Breast epithelium (tissue), 4 donors: ENCODE measurements at regions not wholly inside any gene's neighbourhood (a gene's known extent, or its start where the extent isn't known, plus 50 kb on each side); places are given as distances from the start of the nearest gene placed in this dataset.

Experiments
- DNase-seq, 2 donors: peaks; one replicate each; pipeline ENCODE4 v3.0.0-alpha.2; 2019; ENCODE audit warnings: low spot score in 2 of 2
- H3K27ac ChIP-seq, 2 donors: fragments of 200-600 bp; sonication (generic) in 1 of 2; one replicate each; pipeline ENCODE4 v1.5.1; 2016 to 2019; ENCODE audit warnings: mild to moderate bottlenecking in 1 of 2
- H3K27me3 ChIP-seq, 2 donors: fragments of 200-600 bp; sonication (generic) in 1 of 2; one replicate each; pipeline versions ENCODE4 v1.5.1 to v1.6.0; 2017 to 2019; ENCODE audit warnings: control low read depth in 1 of 2, mild to moderate bottlenecking in 1 of 2
- H3K36me3 ChIP-seq: fragments of 200-600 bp; one replicate; pipeline ENCODE4 v1.5.1; 2019
- H3K4me1 ChIP-seq, 2 donors: fragments of 200-600 bp; sonication (generic); one replicate each; pipeline ENCODE4 v1.5.1; 2016 to 2019; ENCODE audit warnings: control low read depth in 1 of 2
- H3K4me3 ChIP-seq, 3 donors: fragments of 200-600 bp; sonication (generic); 1 replicate in 2 of 3; 2 replicates in 1 of 3; pipeline ENCODE4 v1.5.1; 2016 to 2019; ENCODE audit warnings: mild to moderate bottlenecking in 3 of 3, moderate library complexity in 2 of 3
- H3K9me3 ChIP-seq, 2 donors: fragments of 200-600 bp; sonication (generic) in 1 of 2; one replicate each; pipeline ENCODE4 v1.5.1; 2016 to 2019; ENCODE audit warnings: control low read depth in 1 of 2
- CTCF ChIP-seq, 3 donors: fragments of 450-650 bp; IDR thresholded peaks; one replicate each; pipeline ENCODE4 v1.5.1; 2016 to 2017; ENCODE audit warnings: antibody characterized with exemption in 3 of 3, mild to moderate bottlenecking in 3 of 3, moderate library complexity in 3 of 3
- POLR2A ChIP-seq: fragments of 450-650 bp; IDR thresholded peaks from one replicate; pipeline ENCODE4 v1.6.1; 2016; ENCODE audit warnings: antibody characterized with exemption, mild to moderate bottlenecking, moderate library complexity
- POLR2AphosphoS5 ChIP-seq, 3 donors: sonication (generic); formaldehyde crosslinking; IDR thresholded peaks; one replicate each; pipeline ENCODE4 v1.6.1; 2017; ENCODE audit warnings: antibody characterized with exemption in 3 of 3
- intact Hi-C: fragments of 100-400 bp; cut with DNase I; formaldehyde crosslinking; loops from one replicate; pipeline ENCODE4 v1.15.1; 2023; ENCODE audit warnings: low total_unique reads

- TF ChIP-seq CTCF (IDR thresholded peaks at IDR 0.05) (no peak), POLR2AphosphoS5 (IDR thresholded peaks at IDR 0.05) (no peak), POLR2A (no peak)
- intact Hi-C loops = loop anchor here (10.0 kb wide), 1 partner anchor 1015 kb away; no protein-coding TSS in a partner anchor
- no peaks in the 10 kb centered on the region for H3K27me3 ChIP-seq
- no peak overlapping the region for H3K27ac ChIP-seq
- H3K4me3 ChIP-seq = no peak overlapping the region
- no peaks in the 10 kb centered on the region for H3K36me3 ChIP-seq
- no peak for DNase-seq
- H3K9me3 ChIP-seq = no peaks in the 10 kb centered on the region
- H3K4me1 ChIP-seq = no peaks in the 10 kb centered on the region
Measured at GRCh38 chr10:107379601-107380000, 215.1 kb upstream of the SORCS1 start.

GRCh38 chr10:107371801-107372200, 207.3 kb upstream of the SORCS1 start:
- Histone ChIP-seq H3K36me3 (no peaks in the 10 kb centered on the region), H3K4me3 (no peak overlapping the region), H3K4me1 (no peaks in the 10 kb centered on the region), H3K27me3 (no peaks in the 10 kb centered on the region), H3K9me3 (no peaks in the 10 kb centered on the region), H3K27ac (no peak overlapping the region)
- DNase-seq = no peak
- intact Hi-C loops = loop anchor here (10.0 kb wide), 1 partner anchor 1007 kb away; no protein-coding TSS in a partner anchor
- TF ChIP-seq POLR2A = no peak
- TF ChIP-seq CTCF (IDR thresholded peaks at IDR 0.05) = no peak
- no peak for TF ChIP-seq POLR2AphosphoS5 (IDR thresholded peaks at IDR 0.05)

GRCh38 chr10:107364872-107365271, 200.4 kb upstream of the SORCS1 start:
- Histone ChIP-seq H3K4me1 (no peaks in the 10 kb centered on the region), H3K27ac (no peak overlapping the region), H3K4me3 (no peak overlapping the region), H3K27me3 (no peaks in the 10 kb centered on the region), H3K36me3 (no peaks in the 10 kb centered on the region), H3K9me3 (no peaks in the 10 kb centered on the region)
- TF ChIP-seq POLR2AphosphoS5 (IDR thresholded peaks at IDR 0.05) (no peak), CTCF (IDR thresholded peaks at IDR 0.05) (no peak), POLR2A (no peak)
- intact Hi-C loops = no loop called here
- DNase-seq = no peak

GRCh38 chr10:107362306-107362705, 197.8 kb upstream of the SORCS1 start:
- Histone ChIP-seq H3K27me3 (no peaks in the 10 kb centered on the region), H3K9me3 (no peaks in the 10 kb centered on the region), H3K36me3 (no peaks in the 10 kb centered on the region), H3K27ac (no peak overlapping the region), H3K4me1 (no peaks in the 10 kb centered on the region), H3K4me3 (no peak overlapping the region)
- no peak for DNase-seq
- no peak for TF ChIP-seq POLR2A
- TF ChIP-seq POLR2AphosphoS5 (IDR thresholded peaks at IDR 0.05) = no peak
- no peak for TF ChIP-seq CTCF (IDR thresholded peaks at IDR 0.05)
- intact Hi-C loops = no loop called here

- Histone ChIP-seq H3K4me1 (no peaks in the 10 kb centered on the region), H3K27me3 (no peaks in the 10 kb centered on the region), H3K36me3 (no peaks in the 10 kb centered on the region), H3K27ac (no peak overlapping the region), H3K9me3 (no peaks in the 10 kb centered on the region), H3K4me3 (no peak overlapping the region)
- intact Hi-C loops = no loop called here
- DNase-seq = no peak
- TF ChIP-seq CTCF (IDR thresholded peaks at IDR 0.05) (no peak), POLR2A (no peak), POLR2AphosphoS5 (IDR thresholded peaks at IDR 0.05) (no peak)
Measured at GRCh38 chr10:107357033-107357432, 192.5 kb upstream of the SORCS1 start.
